ENCODE measurements at regions not wholly inside any gene's neighbourhood (a gene's known extent, or its start where the extent isn't known, plus 50 kb on each side); places are given as distances from the start of the nearest gene placed in this dataset.
"Not testable (repeated sequence)": the region's sequence is repeated elsewhere in the genome, so short reads cannot be mapped to it uniquely, and the experiment has no call there.

DNA sequence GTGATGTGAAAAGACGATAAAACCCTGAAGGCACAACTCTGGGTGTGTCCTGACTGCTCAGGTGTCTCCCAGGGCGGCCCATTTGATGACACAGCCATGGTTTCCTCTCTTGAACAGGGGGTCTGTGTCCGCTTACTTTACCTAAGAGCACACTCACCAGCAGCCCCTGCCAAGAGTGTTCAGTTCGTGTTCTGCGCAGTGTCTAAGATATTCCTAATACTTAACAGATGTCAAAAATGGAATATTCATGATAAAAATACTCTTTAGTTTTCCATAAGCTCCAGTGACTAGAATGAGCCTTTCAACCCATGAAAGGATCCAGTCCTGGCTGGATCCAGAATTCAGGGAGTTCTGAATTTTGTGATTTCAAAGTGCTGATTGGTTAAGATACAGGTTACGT is 492.4 kb downstream of the TNS3 start:
- DNase-seq (ENCODE audit: low spot score): no peak

GRCh38 chr7:47089068-47089417 is 492.9 kb downstream of the TNS3 start:
- no peak for DNase-seq (ENCODE audit: low spot score)

DNA sequence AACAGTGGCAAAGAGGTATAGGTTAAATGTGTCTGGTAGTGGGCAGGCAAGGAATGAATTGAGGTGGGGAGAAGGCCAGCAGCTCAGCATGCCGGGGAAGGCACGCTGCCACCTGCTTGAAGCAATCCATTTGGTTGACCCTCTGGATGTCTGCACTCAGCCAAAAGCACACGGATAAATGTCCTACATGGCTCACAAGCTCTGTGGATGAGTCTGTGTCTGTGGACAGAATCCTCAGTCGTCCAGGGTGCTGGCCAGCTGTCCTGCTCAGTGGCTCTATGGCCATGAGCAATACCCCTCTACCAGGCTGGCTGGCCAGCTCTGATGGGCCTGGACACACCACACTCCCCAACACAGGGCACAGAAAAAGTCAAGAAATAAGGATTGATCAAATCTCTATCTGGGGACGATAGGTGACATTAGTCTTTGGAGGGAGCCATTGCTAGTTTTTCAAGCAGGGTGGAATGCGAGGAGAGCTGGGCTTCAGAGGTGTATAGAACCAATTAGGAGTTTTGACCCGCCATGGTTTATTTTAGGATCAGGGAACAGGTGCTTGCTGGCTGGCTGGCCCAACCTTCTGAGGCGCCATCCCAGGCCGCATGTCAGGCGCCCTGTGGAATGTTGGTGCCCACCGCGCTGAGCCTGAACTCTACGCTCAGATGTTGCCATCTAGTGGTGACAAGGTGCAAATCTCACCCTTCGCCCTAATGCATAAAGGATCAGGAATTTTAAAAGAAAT is 493.4 kb downstream of the TNS3 start:
- DNase-seq (ENCODE audit: low spot score): no peak

DNA sequence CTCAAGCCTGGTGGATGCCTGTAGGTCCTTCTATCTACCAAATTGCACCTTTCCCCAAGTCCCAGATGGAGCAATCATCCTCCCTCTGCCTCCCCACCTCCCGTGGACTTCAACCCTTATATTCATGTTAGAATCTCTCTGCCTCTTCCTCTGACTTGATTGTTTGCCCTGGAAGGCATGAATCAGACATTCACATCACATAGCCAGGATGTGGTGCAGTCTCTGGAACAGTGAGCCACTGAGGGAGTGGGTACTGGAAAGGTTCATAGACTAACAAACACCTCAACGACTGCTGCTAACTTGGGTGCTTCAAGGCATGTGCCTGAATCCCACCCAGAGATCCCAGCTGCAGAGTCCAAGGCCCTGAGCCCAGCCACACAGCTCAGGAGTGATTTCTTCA is 494.0 kb downstream of the TNS3 start:
- no peak for DNase-seq (ENCODE audit: low spot score)

DNA sequence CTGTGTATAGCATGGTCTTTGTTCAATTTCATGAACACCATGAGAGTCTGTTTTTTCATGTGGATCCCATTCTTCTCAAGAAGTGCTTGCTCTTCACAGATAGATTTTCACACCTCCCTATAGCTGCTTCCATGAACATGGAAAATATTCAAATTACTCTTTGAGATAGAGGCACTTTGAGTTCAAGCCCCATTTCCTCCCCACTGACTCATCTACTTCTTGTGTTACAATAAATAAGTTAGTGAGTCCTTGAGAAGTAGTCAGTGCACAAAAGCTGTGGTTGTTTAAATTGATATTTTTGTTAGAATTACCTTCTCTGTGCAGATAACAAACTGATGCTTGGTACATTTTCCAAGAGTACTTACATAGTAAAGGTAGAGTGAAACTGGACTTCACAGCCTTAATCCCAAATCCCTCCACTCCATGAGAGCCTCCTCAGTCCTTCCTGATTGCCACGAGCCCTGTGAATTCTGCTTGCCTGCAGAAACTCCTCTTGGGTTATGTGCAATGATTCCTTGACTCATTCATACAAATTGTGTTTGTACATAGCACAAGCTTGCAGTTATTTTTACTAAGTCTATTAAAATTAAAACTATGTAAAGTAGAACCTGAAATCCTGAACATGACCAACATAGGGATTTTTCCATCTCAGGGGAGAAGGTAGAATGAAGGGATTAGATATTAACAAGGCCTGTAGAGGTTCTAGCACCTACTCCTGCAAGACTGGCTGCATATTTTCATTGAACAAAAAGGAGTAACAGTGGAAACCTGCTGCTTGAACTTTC is 496.2 kb downstream of the TNS3 start:
- DNase-seq (ENCODE audit: low spot score): no peak

GRCh38 chr7:47083476-47084250 is 498.2 kb downstream of the TNS3 start:
- DNase-seq (ENCODE audit: low spot score): no peak

GRCh38 chr7:47080816-47081215 is 501.1 kb downstream of the TNS3 start:
- DNase-seq (ENCODE audit: low spot score): no peak

GRCh38 chr7:47078241-47078640 is 503.7 kb downstream of the TNS3 start:
- no peak for DNase-seq (ENCODE audit: low spot score)

DNA sequence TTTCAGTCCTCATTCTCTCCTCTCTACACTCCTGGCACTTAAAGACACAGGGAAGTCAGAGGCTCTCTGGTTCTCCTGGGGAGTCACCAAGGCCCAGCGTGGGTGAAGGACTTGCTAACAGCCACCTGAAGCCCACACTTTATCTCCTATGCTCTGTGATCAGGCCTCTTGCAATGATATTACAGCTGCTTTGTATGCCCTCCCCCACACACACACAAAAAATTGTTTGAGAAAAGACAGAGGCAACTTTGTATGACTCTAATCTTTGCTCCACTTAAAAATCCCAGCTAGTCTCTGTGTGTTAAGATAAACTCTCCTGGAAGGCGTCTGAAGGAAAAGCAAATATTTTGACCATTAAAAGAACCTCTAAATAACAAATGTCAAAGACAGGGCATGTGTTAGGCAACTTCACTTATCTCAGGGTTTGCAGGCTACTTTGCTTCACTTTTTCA is 507.2 kb downstream of the TNS3 start:
- no peak for DNase-seq (ENCODE audit: low spot score)

DNA sequence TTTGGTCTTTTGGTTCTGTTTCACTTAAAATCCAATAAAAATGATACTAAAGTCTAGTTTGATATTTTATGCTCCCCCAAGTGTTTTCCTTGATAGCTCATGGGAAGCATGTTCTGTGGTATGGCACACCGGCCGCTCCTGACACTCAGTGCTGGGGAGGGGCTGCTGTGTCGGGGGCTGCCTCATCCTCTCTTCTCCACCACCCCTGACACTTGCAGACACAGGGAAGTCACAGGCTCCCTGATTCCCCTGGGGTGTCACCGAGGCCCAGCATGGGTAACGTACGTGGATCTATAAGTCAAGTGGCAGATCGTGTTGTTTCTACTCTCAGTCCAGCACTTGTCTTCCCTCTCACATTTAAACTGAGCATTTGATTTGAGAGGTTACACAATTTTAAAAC is 508.6 kb downstream of the TNS3 start:
- no peak for DNase-seq (ENCODE audit: low spot score)

GRCh38 chr7:47071866-47072265 is 510.0 kb downstream of the TNS3 start:
- no peak for DNase-seq (ENCODE audit: low spot score)

- DNase-seq (ENCODE audit: low spot score): no peak
Observed at GRCh38 chr7:47069385-47070076, 512.4 kb downstream of the TNS3 start.

DNA sequence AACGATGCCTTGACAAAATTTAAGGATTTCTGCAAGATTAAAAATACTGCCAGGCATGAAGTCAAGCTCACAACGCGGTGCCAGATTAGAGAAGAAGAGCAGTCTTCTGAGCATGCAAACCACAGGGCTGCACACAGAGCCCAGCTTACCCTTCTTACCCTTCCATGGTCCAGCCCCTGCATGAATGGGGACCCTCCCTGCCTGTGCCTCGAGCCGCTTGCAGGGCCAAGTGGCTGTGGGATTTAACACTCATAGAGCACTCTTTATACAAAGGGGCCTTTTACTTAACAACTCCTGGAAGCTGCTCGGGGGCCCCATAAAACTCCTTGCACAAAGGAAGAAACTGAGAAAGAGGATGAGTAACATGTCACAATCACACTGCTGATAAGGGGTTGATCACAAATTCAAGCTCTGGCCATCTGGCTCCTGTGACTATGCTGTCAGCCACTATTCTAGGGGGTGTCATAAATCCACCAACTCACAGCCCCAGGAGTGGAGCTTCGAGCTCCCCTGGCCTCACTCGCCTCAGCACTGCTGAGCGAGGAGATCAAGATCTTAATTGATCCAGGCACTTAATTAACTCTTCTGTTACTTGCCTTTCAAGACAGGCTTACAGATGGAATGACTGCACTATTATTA is 514.8 kb downstream of the TNS3 start:
- DNase-seq (ENCODE audit: low spot score): no peak

DNA sequence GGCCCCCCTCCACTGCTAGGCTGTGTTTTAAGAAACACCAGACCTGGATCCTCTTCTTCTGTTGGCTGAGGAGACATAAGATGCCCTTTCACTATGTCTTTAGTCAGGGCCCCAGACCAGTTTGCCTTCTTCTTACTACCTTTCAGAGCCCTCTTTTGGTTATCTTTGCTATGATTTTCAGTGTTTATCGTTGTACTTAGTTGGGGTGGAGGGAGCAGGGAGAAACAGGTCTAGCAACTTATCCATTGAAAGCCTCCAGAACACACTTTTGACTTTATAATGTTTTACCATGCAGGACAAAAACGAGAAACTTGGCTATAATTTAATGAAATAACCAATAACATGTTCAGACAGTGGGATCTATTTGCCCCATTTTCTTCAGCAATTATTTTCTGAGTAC is 525.2 kb downstream of the TNS3 start:
- no peak for DNase-seq (ENCODE audit: low spot score)

DNA sequence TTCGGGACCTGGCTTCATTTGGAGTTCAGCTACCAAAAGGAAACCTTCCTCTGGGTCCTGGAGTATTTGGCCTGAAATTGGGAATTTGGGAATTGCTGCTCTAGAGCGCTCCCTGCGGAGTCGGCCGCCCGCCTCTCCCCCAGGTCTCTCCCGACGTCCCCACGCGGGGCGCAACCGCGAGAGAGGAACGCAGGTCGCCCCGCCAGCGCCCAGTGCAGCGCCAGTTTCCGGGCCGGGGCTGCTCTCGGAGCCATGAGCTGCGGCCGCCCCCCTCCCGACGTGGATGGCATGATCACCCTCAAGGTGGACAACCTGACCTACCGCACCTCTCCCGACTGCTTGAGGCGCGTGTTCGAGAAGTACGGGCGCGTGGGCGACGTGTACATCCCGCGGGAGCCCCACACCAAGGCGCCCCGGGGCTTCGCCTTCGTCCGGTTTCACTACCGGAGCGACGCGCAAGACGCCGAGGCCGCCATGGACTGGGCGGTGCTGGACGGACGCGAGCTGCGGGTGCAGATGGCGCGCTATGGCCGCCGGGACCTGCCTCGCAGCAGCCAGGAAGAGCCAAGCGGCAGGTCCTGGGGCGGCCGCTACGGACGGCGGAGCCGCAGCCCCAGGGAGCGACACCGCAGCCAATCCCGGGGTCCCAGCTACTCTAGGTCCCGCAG is 529.2 kb downstream of the TNS3 start:
- DNase-seq (ENCODE audit: low spot score): not testable (repeated sequence)

GRCh38 chr7:47049234-47049774 is 532.6 kb downstream of the TNS3 start:
- no peak for DNase-seq (ENCODE audit: low spot score)

DNA sequence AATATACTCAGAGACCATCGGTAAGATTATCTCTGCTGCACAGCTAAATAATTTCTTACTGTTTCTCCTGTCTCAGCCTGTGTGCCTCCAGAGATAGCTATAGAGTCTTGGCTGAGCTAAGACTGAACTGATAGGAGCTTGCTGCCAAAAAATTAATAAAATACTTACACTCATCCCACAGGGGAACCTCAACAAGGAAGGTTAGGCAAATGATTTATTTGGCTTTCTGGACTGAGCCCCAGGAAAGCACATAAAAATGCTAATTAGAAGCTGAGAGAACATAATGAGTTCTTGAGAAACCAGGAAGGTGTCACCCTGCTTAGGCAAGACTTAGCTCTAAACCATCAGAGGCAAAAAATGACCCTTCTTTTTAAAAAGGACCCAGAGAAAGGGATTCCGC is 534.5 kb downstream of the TNS3 start:
- DNase-seq (ENCODE audit: low spot score): no peak

GRCh38 chr7:47046949-47047348 is 535.0 kb downstream of the TNS3 start:
- no peak for DNase-seq (ENCODE audit: low spot score)

DNA sequence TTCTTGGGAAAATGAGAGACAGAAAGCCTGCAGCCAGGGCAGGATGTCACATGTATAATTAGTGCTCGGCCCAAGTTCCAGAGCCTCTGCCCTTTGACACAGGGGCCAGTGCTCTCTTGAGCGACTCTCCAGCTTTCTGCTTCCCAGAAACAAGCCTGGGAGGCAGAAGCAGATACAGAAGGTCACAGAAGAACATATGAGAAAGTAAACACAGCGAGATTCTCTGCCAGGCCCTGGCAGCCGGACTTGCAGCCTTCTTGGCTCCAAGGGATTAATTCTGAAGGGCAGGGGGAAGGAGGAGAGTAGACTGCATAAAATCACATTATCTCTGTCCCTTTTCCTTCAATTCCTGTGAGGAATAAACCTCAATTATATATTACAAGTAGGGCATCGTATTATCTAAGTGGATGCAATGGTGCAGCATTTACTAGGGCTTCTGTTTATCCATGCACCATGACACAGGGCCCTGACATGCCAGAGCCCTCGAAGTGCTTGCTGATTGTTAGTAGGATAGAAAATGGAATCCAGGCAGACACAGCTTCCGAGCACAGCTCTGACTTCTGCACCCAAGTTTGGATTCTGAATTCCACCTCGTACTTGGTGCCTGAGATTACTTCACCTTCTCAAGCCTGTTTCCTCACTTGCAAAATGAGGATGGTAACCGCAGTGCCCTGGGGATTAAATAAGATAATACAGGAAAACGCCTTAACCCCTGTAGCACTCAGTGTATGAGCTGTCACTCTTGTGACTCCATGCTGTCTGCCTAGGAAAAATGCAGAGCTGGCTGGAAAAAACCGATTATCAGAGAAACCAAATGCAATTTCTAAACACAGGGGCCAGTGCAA is 536.5 kb downstream of the TNS3 start:
- no peak for DNase-seq (ENCODE audit: low spot score)

GRCh38 chr7:47044625-47045024 is 537.3 kb downstream of the TNS3 start:
- no peak for DNase-seq (ENCODE audit: low spot score)
